ENCODE measurements at regions not wholly inside any gene's neighbourhood (a gene's known extent, or its start where the extent isn't known, plus 50 kb on each side); places are given as distances from the start of the nearest gene placed in this dataset.
A peak's percentile ranks its signal among the peaks of the same experiment; 100 is the strongest.
"Not testable (repeated sequence)": the region's sequence is repeated elsewhere in the genome, so short reads cannot be mapped to it uniquely, and the experiment has no call there.

DNA sequence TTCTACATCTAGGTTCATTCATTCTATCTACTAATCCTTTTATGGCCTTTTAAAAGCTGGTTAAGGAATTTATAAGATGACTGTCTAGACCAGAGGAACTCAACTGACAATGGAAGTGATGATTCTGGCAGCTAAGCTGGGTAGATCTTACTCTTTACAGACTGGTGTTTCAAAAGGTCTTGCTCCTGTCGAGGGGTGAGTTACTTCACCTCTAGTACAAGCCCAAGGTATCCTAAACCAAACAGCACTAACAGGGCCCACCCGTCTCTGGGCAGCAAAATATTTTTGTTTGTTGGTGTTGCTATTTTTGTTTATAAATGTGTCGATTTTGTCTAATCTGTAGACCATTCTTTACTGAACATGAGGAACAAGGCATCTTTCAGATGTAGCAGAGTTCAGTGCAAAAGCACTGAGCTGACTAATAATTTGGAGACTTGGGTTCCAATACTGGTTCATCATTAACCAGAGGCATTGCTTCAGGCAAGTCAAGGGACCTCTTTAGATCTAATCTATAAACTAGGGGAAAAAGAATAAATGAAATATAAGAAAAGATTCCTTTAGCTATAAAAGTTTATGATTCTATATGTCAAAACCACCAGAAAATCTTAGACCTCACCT lies 90.3 kb upstream of the FRG1 start:
- DNase-seq, result no peak

DNA sequence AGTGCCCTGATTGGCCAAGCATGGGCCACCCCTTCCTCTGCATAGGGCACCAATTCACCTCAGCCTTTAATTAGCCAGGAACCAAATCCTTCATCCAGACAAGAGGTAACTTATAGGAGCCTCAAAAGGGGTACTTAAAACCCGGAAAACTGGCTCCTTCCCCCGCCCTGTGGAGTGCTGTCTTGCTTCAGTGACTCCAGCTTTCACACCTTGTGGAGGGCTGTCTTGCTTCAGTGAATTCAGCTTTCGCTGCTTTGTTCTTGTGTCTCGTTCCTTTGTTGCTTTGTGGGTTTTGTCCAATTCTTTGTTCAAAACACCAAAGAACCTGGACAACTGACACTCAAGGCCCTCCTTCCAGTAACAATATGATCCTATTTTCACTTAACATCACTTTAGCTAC lies 82.2 kb upstream of the FRG1 start:
- DNase-seq, result no peak

DNA sequence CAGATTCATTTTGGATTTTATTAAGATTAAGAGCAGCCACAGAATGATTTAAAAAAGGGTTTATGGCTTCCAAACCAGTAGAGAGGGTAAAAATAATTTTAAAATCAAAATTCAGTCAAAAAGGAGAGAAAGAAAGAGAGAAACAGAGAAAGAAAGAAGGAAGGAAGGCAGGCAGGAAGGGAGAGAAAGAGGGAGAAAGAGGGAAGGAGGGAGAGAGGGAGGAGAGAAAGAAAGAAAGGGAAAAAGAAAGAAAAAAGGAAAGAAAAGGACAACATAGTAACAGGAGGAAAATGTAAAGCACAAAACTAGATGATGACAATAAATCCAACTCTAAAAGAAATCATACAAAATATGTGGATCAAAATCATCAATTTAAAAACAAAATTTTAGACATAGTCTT lies 79.6 kb upstream of the FRG1 start:
- DNase-seq, result no peak

GRCh38 chr4:189869236-189869635 lies 71.4 kb upstream of the FRG1 start:
- DNase-seq, result no peak

GRCh38 chr4:189870511-189871234 lies 70.0 kb upstream of the FRG1 start:
- no peak for DNase-seq

GRCh38 chr4:189874591-189874990 lies 66.1 kb upstream of the FRG1 start:
- DNase-seq, result no peak

DNA sequence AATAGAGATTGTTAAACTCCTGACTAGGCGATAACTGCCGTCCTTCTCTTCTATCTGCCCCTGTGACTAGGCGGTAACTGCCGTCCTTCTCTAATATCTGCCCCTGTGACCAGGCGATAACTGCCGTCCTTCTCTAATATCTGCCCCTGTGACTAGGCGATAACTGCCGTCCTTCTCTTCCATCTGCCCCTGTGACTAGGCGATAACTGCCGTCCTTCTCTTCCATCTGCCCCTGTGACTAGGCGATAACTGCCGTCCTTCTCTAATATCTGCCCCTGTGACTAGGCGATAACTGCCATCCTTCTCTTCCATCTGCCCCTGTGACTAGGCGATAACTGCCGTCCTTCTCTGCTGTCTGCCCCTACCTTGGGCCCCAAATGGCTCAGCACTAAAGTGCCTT lies 59.5 kb upstream of the FRG1 start:
- peak; percentile 16 for DNase-seq

- DNase-seq, result not testable (repeated sequence)
Measured at GRCh38 chr4:189888407-189888806, 52.3 kb upstream of the FRG1 start.
